HepG2 (cell line): ENCODE measurements at regions not wholly inside any gene's neighbourhood (a gene's known extent, or its start where the extent isn't known, plus 50 kb on each side); places are given as distances from the start of the nearest gene placed in this dataset.

ENCODE experiments used
- BRF2 ChIP-seq: sonication (generic); formaldehyde crosslinking; IDR thresholded peaks from 2 replicates; pipeline ENCODE4 v1.8.1; 2022; ENCODE audit warnings: mild to moderate bottlenecking, missing genetic modification reagents
- CREM ChIP-seq, 2 experiments: sonication (generic) in 1 of 2; formaldehyde crosslinking in 1 of 2; IDR thresholded peaks; 2 replicates each; pipeline versions ENCODE4 v1.4.0 to v1.6.1; 2016 to 2020; ENCODE audit warnings: antibody characterized with exemption in 1 of 2, mild to moderate bottlenecking in 1 of 2, missing genetic modification reagents in 1 of 2
- HOXA9 ChIP-seq: sonication (generic); formaldehyde crosslinking; IDR thresholded peaks from 2 replicates; pipeline ENCODE4 v1.8.1; 2022; ENCODE audit warnings: missing genetic modification reagents, mild to moderate bottlenecking, moderate library complexity, borderline replicate concordance
- NFYB ChIP-seq: sonication (generic); formaldehyde crosslinking; IDR thresholded peaks from 2 replicates; pipeline ENCODE4 v1.4.0; 2020; ENCODE audit warnings: missing genetic modification reagents
- TBX2 ChIP-seq: sonication (generic); formaldehyde crosslinking; IDR thresholded peaks from 2 replicates; pipeline ENCODE4 v1.5.0; 2020; ENCODE audit warnings: missing genetic modification reagents, mild to moderate bottlenecking, borderline replicate concordance
- ZBTB43 ChIP-seq: sonication (generic); formaldehyde crosslinking; conservative IDR thresholded peaks from 2 replicates; pipeline ENCODE4 v1.4.0; 2020; ENCODE audit warnings: missing genetic modification reagents
- ZNF343 ChIP-seq: sonication (generic); formaldehyde crosslinking; IDR thresholded peaks from 2 replicates; pipeline ENCODE4 v1.4.0; 2020; ENCODE audit warnings: mild to moderate bottlenecking, missing genetic modification reagents
- ZNF644 ChIP-seq: IDR thresholded peaks from 2 replicates; pipeline ENCODE4 v1.6.1; 2016; ENCODE audit warnings: low read depth

- TF ChIP-seq CREM (IDR thresholded peaks at IDR 0.05): no peak
- no peak for TF ChIP-seq CREM (CRISPR knock-in tag; IDR thresholded peaks at IDR 0.05)
- no peak for TF ChIP-seq TBX2 (CRISPR knock-in tag)
- no peak for TF ChIP-seq NFYB
- TF ChIP-seq HOXA9: no peak
- no peak for TF ChIP-seq ZNF343 (CRISPR knock-in tag)
- no peak for TF ChIP-seq ZBTB43 (CRISPR knock-in tag)
- no peak for TF ChIP-seq BRF2 (CRISPR knock-in tag)
- TF ChIP-seq ZNF644 (CRISPR knock-in tag): no peak
These were observed 505.6 kb downstream of the MAN2A1 start for GRCh38 chr5:110195288-110195687.
